ENCODE measurements at regions not wholly inside any gene's neighbourhood (a gene's known extent, or its start where the extent isn't known, plus 50 kb on each side); places are given as distances from the start of the nearest gene placed in this dataset.

DNA sequence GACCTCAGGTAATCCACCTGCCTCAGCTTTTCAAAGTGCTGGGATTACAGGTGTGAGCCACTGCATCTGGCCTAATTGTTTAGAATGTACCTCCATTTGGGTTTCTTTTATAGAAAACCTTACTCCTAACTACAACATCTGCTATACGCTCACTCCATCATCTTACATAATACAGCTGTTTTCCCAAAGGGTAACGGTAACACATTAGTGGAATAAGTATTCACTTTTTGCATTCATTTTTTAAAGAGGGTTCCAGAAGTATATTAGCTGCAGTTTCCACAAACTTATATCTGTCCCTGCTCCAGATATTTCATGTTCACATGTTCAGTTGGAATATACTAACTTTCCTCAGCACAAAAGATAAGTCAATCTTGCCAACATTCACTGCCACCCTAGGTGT, 640.1 kb upstream of the FSHR start:
- Mint-ChIP-seq H3K4me3 (ENCODE audit: unreplicated experiment) (no peak overlapping the region), H3K36me3 (ENCODE audit: low read depth, unreplicated experiment) (no peaks in the 10 kb centered on the region), H3K27ac (ENCODE audit: unreplicated experiment) (no peak overlapping the region), H3K27me3 (ENCODE audit: low read depth, unreplicated experiment) (no peaks in the 10 kb centered on the region), H3K9me3 (ENCODE audit: unreplicated experiment) (no peaks in the 10 kb centered on the region), H3K4me1 (ENCODE audit: low read depth, unreplicated experiment) (peaks cover 11% of the 10 kb centered on the region)
- H3K4me2 ChIP-seq (ENCODE audit: low read length) = no peak overlapping the region
- no peak for DNase-seq (ENCODE audit: low read depth)
- TF ChIP-seq, protein P1, sequence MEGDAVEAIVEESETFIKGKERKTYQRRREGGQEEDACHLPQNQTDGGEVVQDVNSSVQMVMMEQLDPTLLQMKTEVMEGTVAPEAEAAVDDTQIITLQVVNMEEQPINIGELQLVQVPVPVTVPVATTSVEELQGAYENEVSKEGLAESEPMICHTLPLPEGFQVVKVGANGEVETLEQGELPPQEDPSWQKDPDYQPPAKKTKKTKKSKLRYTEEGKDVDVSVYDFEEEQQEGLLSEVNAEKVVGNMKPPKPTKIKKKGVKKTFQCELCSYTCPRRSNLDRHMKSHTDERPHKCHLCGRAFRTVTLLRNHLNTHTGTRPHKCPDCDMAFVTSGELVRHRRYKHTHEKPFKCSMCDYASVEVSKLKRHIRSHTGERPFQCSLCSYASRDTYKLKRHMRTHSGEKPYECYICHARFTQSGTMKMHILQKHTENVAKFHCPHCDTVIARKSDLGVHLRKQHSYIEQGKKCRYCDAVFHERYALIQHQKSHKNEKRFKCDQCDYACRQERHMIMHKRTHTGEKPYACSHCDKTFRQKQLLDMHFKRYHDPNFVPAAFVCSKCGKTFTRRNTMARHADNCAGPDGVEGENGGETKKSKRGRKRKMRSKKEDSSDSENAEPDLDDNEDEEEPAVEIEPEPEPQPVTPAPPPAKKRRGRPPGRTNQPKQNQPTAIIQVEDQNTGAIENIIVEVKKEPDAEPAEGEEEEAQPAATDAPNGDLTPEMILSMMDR (IDR thresholded peaks at IDR 0.05; ENCODE audit: insufficient read depth, low read depth, low read length) = no peak
- H3K4me3 ChIP-seq (ENCODE audit: insufficient read depth, low read depth, low read length) = no peak overlapping the region
- no peaks in the 10 kb centered on the region for H3K27me3 ChIP-seq (ENCODE audit: insufficient read depth, low read length)
- H3K9ac ChIP-seq (ENCODE audit: low read length) = no peak overlapping the region
- no peak overlapping the region for H3K27ac ChIP-seq (ENCODE audit: low read depth, low read length)
- H2AFZ ChIP-seq (ENCODE audit: low read depth, low read length) = no peak overlapping the region
- H4K20me1 ChIP-seq (ENCODE audit: insufficient read depth, low read length) = no peaks in the 10 kb centered on the region
- no peaks in the 10 kb centered on the region for H3K36me3 ChIP-seq (ENCODE audit: insufficient read depth, low read length)
- H3K79me2 ChIP-seq (ENCODE audit: insufficient read depth, low read length) = no peaks in the 10 kb centered on the region
- no peaks in the 10 kb centered on the region for H3K9me3 ChIP-seq (ENCODE audit: insufficient read depth, low read depth, low read length)
- no peaks in the 10 kb centered on the region for H3K4me1 ChIP-seq (ENCODE audit: insufficient read depth, low read length)
- FAIRE-seq = no peak

DNA sequence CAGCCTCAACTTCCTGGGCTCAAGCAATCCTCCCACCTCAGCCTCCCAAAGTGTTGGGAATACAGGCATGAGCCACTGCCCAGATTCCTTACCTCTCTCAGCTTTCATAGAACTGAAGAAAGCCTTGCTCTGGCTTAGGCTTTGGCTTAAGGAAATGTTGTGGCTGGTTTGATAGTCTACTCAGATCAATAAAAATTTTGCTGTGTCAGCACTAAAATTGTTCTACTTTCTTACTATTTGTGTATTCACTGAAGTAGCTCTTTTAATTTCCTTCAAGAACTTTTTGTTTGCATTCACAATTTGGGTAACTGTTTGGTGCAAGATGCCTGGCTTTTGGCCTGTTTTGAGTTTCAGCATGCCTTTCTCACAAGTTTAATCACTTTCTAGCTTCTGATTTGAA, 634.0 kb upstream of the FSHR start:
- H3K4me3 Mint-ChIP-seq (ENCODE audit: unreplicated experiment) = no peak overlapping the region
- Histone ChIP-seq H3K27ac (ENCODE audit: low read depth, low read length) (no peak overlapping the region), H4K20me1 (ENCODE audit: insufficient read depth, low read length) (no peaks in the 10 kb centered on the region), H3K36me3 (ENCODE audit: insufficient read depth, low read length) (no peaks in the 10 kb centered on the region), H3K27me3 (ENCODE audit: insufficient read depth, low read length) (no peaks in the 10 kb centered on the region), H3K9ac (ENCODE audit: low read length) (no peak overlapping the region), H3K4me1 (ENCODE audit: insufficient read depth, low read length) (no peaks in the 10 kb centered on the region), H3K4me2 (ENCODE audit: low read length) (no peak overlapping the region), H3K79me2 (ENCODE audit: insufficient read depth, low read length) (no peaks in the 10 kb centered on the region), H3K9me3 (ENCODE audit: insufficient read depth, low read depth, low read length) (no peaks in the 10 kb centered on the region), H2AFZ (ENCODE audit: low read depth, low read length) (no peak overlapping the region), H3K4me3 (ENCODE audit: insufficient read depth, low read depth, low read length) (no peak overlapping the region)
- no peaks in the 10 kb centered on the region for H3K4me1 Mint-ChIP-seq (ENCODE audit: low read depth, unreplicated experiment)
- H3K9me3 Mint-ChIP-seq (ENCODE audit: unreplicated experiment) = no peaks in the 10 kb centered on the region
- FAIRE-seq (no peak), DNase-seq (ENCODE audit: low read depth) (no peak)
- no peak overlapping the region for H3K27ac Mint-ChIP-seq (ENCODE audit: unreplicated experiment)
- peaks cover 2% of the 10 kb centered on the region for H3K27me3 Mint-ChIP-seq (ENCODE audit: low read depth, unreplicated experiment)
- H3K36me3 Mint-ChIP-seq (ENCODE audit: low read depth, unreplicated experiment) = no peaks in the 10 kb centered on the region
- TF ChIP-seq EZH2 (IDR thresholded peaks at IDR 0.05; ENCODE audit: insufficient read depth, low read length) = no peak
- TF ChIP-seq, protein P1 (IDR thresholded peaks at IDR 0.05; ENCODE audit: insufficient read depth, low read depth, low read length) = no peak

DNA sequence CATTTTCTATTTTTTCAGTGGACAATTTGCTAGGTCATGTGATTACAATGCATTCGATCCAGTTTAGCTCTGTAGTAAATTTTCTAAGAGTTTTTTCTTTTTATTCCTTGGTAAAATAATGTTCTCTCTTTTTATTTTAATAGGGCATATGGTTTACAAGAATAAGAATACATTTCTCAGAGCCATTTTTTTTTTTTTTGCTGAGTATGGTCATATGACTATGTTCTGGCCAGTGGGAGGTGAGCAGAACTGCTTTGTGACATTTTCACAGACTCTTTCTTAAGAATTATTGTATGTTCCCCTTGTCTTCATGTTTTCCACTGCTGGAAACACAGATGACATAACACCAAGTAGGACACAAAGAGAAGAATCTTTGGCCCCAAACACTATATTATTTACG, 626.6 kb upstream of the FSHR start:
- no peak for TF ChIP-seq EZH2 (IDR thresholded peaks at IDR 0.05; ENCODE audit: insufficient read depth, low read length)
- TF ChIP-seq, protein P1 (IDR thresholded peaks at IDR 0.05; ENCODE audit: insufficient read depth, low read depth, low read length) = no peak
- no peaks in the 10 kb centered on the region for H3K36me3 Mint-ChIP-seq (ENCODE audit: low read depth, unreplicated experiment)
- Histone ChIP-seq H3K4me2 (ENCODE audit: low read length) (no peak overlapping the region), H3K9me3 (ENCODE audit: insufficient read depth, low read depth, low read length) (no peaks in the 10 kb centered on the region), H3K79me2 (ENCODE audit: insufficient read depth, low read length) (no peaks in the 10 kb centered on the region), H2AFZ (ENCODE audit: low read depth, low read length) (no peak overlapping the region), H4K20me1 (ENCODE audit: insufficient read depth, low read length) (no peaks in the 10 kb centered on the region), H3K27ac (ENCODE audit: low read depth, low read length) (no peak overlapping the region), H3K4me3 (ENCODE audit: insufficient read depth, low read depth, low read length) (no peak overlapping the region), H3K36me3 (ENCODE audit: insufficient read depth, low read length) (no peaks in the 10 kb centered on the region), H3K27me3 (ENCODE audit: insufficient read depth, low read length) (no peaks in the 10 kb centered on the region), H3K9ac (ENCODE audit: low read length) (no peak overlapping the region), H3K4me1 (ENCODE audit: insufficient read depth, low read length) (no peaks in the 10 kb centered on the region)
- no peak overlapping the region for H3K4me3 Mint-ChIP-seq (ENCODE audit: unreplicated experiment)
- H3K4me1 Mint-ChIP-seq (ENCODE audit: low read depth, unreplicated experiment) = no peaks in the 10 kb centered on the region
- H3K9me3 Mint-ChIP-seq (ENCODE audit: unreplicated experiment) = no peaks in the 10 kb centered on the region
- FAIRE-seq (no peak), DNase-seq (ENCODE audit: low read depth) (no peak)
- peaks cover 2% of the 10 kb centered on the region for H3K27me3 Mint-ChIP-seq (ENCODE audit: low read depth, unreplicated experiment)
- H3K27ac Mint-ChIP-seq (ENCODE audit: unreplicated experiment) = no peak overlapping the region
